H9 (cell line): ENCODE measurements at regions not wholly inside any gene's neighbourhood (a gene's known extent, or its start where the extent isn't known, plus 50 kb on each side); places are given as distances from the start of the nearest gene placed in this dataset.

Source experiments
- DNase-seq: peaks from one replicate; pipeline ENCODE4 v3.0.0-alpha.2; 2017
- H2AFZ ChIP-seq: one replicate; pipeline ENCODE4 v1.6.1; 2013; ENCODE audit warnings: mild to moderate bottlenecking, low read length, control low read depth, moderate library complexity
- H2AK5ac ChIP-seq: 2 replicates; pipeline ENCODE4 v1.6.1; 2013; ENCODE audit warnings: low read length, control low read depth, mixed read lengths; ENCODE audit not compliant: insufficient read length
- H2BK120ac ChIP-seq: one replicate; pipeline ENCODE4 v1.6.1; 2013; ENCODE audit warnings: low read depth, mild to moderate bottlenecking, low read length, control low read depth, inconsistent platforms; ENCODE audit not compliant: poor library complexity, severe bottlenecking
- H2BK12ac ChIP-seq: 2 replicates; pipeline ENCODE4 v1.6.1; 2013; ENCODE audit warnings: low read length, control low read depth, mixed read lengths, low read depth; ENCODE audit not compliant: insufficient read length
- H2BK15ac ChIP-seq: 2 replicates; pipeline ENCODE4 v1.6.1; 2013; ENCODE audit warnings: low read depth, low read length, control low read depth
- H2BK20ac ChIP-seq: one replicate; pipeline ENCODE4 v1.6.1; 2013; ENCODE audit warnings: low read depth, mild to moderate bottlenecking, low read length, control low read depth, inconsistent platforms; ENCODE audit not compliant: poor library complexity, severe bottlenecking
- H2BK5ac ChIP-seq: 2 replicates; pipeline ENCODE4 v1.6.1; 2013; ENCODE audit warnings: low read length, control low read depth, mixed read lengths; ENCODE audit not compliant: insufficient read length
- H3K14ac ChIP-seq: 2 replicates; pipeline ENCODE4 v1.6.1; 2013; ENCODE audit warnings: low read length, control low read depth; ENCODE audit not compliant: insufficient read depth
- H3K18ac ChIP-seq: 2 replicates; pipeline ENCODE4 v1.6.1; 2013; ENCODE audit warnings: low read depth, mild to moderate bottlenecking, mixed read lengths, low read length, control low read depth; ENCODE audit not compliant: insufficient read length
- H3K23ac ChIP-seq: 2 replicates; pipeline ENCODE4 v1.6.1; 2013; ENCODE audit warnings: low read length, control low read depth, mixed read lengths, low read depth; ENCODE audit not compliant: insufficient read length
- H3K23me2 ChIP-seq: 2 replicates; pipeline ENCODE4 v1.6.1; 2013; ENCODE audit warnings: low read depth, mild to moderate bottlenecking, mixed read lengths, low read length, control low read depth; ENCODE audit not compliant: insufficient read length, poor library complexity, severe bottlenecking
- H3K27ac ChIP-seq: 2 replicates; pipeline ENCODE4 v1.5.1; 2013; ENCODE audit warnings: low read length, control low read depth, mixed read lengths, low read depth; ENCODE audit not compliant: insufficient read length
- H3K27me3 ChIP-seq: 2 replicates; pipeline ENCODE4 v1.6.1; 2013; ENCODE audit warnings: low read length, control low read depth, inconsistent platforms; ENCODE audit not compliant: insufficient read depth
- H3K4ac ChIP-seq: 2 replicates; pipeline ENCODE4 v1.6.1; 2013; ENCODE audit warnings: low read depth, mild to moderate bottlenecking, control low read depth, inconsistent platforms, low read length, moderate library complexity
- H3K4me1 ChIP-seq: 2 replicates; pipeline ENCODE4 v1.6.1; 2013; ENCODE audit warnings: low read length, control low read depth, inconsistent platforms; ENCODE audit not compliant: insufficient read depth
- H3K4me2 ChIP-seq: 2 replicates; pipeline ENCODE4 v1.6.1; 2013; ENCODE audit warnings: low read length, control low read depth, mixed read lengths; ENCODE audit not compliant: insufficient read length, insufficient read depth
- H3K56ac ChIP-seq: 2 replicates; pipeline ENCODE4 v1.6.1; 2013; ENCODE audit warnings: low read depth, mild to moderate bottlenecking, mixed read lengths, low read length, control low read depth; ENCODE audit not compliant: insufficient read length
- H3K79me1 ChIP-seq: 2 replicates; pipeline ENCODE4 v1.6.1; 2013; ENCODE audit warnings: low read depth, mild to moderate bottlenecking, moderate library complexity, low read length, control low read depth, inconsistent platforms; ENCODE audit not compliant: insufficient read depth, poor library complexity, severe bottlenecking
- H3K79me2 ChIP-seq: 2 replicates; pipeline ENCODE4 v1.6.1; 2013; ENCODE audit warnings: low read length, control low read depth, inconsistent platforms; ENCODE audit not compliant: insufficient read depth
- H3K9ac ChIP-seq: 2 replicates; pipeline ENCODE4 v1.6.1; 2013; ENCODE audit warnings: low read length, control low read depth, mixed read lengths; ENCODE audit not compliant: insufficient read length; ENCODE audit errors: extremely low read depth
- H3K9me3 ChIP-seq: one replicate; pipeline ENCODE4 v1.6.1; 2013; ENCODE audit warnings: low read depth, low read length, inconsistent platforms; ENCODE audit not compliant: control insufficient read depth
- H3T11ph ChIP-seq: one replicate; pipeline ENCODE4 v1.6.1; 2013; ENCODE audit warnings: mild to moderate bottlenecking, low read length, control low read depth, inconsistent platforms
- H4K20me1 ChIP-seq: one replicate; pipeline ENCODE4 v1.6.1; 2013; ENCODE audit not compliant: control insufficient read depth, insufficient read length, insufficient read depth
- H4K5ac ChIP-seq: 2 replicates; pipeline ENCODE4 v1.6.1; 2013; ENCODE audit warnings: low read depth, mild to moderate bottlenecking, mixed read lengths, low read length, control low read depth; ENCODE audit not compliant: insufficient read length
- H4K8ac ChIP-seq: replicated peaks from 2 replicates; pipeline ENCODE4 v1.6.1; 2013; ENCODE audit warnings: low read length, control low read depth, mixed read lengths, low read depth; ENCODE audit not compliant: insufficient read length
- H4K91ac ChIP-seq: 2 replicates; pipeline ENCODE4 v1.6.1; 2013; ENCODE audit warnings: low read depth, mild to moderate bottlenecking, moderate library complexity, mixed read lengths, low read length, control low read depth; ENCODE audit not compliant: insufficient read length
- H3K27ac Mint-ChIP-seq, 3 experiments: 2 replicates in 2 of 3; 3 replicates in 1 of 3; pipeline ENCODE4 v1.8.0; 2020 to 2021; ENCODE audit warnings: mixed read lengths in 3 of 3, mild to moderate bottlenecking in 1 of 3, moderate library complexity in 1 of 3
- H3K27me3 Mint-ChIP-seq: 2 replicates; pipeline ENCODE4 v1.8.0; 2021; ENCODE audit warnings: low read depth, mild to moderate bottlenecking, moderate library complexity, mixed read lengths
- H3K36me3 Mint-ChIP-seq, 3 experiments: 2 replicates in 2 of 3; 3 replicates in 1 of 3; pipeline ENCODE4 v1.8.0; 2020 to 2021; ENCODE audit warnings: low read depth in 3 of 3, mixed read lengths in 3 of 3; ENCODE audit not compliant: insufficient read depth in 1 of 3
- H3K4me1 Mint-ChIP-seq, 2 experiments: 2 replicates each; pipeline ENCODE4 v1.8.0; 2020; ENCODE audit warnings: mixed read lengths in 2 of 2
- H3K4me3 Mint-ChIP-seq, 2 experiments: 2 replicates in 1 of 2; 3 replicates in 1 of 2; pipeline ENCODE4 v1.8.0; 2020 to 2021; ENCODE audit warnings: mild to moderate bottlenecking in 2 of 2, mixed read lengths in 2 of 2, moderate library complexity in 1 of 2
- H3K9me3 Mint-ChIP-seq, 2 experiments: 2 replicates in 1 of 2; 3 replicates in 1 of 2; pipeline ENCODE4 v1.8.0; 2020; ENCODE audit warnings: mild to moderate bottlenecking in 2 of 2, mixed read lengths in 2 of 2, moderate library complexity in 1 of 2
- CTCF ChIP-seq: fragments of 200-600 bp; sonication (generic); conservative IDR thresholded peaks from 3 replicates; pipeline ENCODE4 v1.8.0; 2021; ENCODE audit warnings: antibody characterized with exemption, mild to moderate bottlenecking

- H3K79me1 ChIP-seq = no peaks in the 10 kb centered on the region
- H3K9me3 Mint-ChIP-seq = peaks cover 3% of the 10 kb centered on the region in 2 experiments
- H3K23me2 ChIP-seq = no peaks in the 10 kb centered on the region
- H3K27ac Mint-ChIP-seq = 0 out of 7 replicates have a peak overlapping the region, but pooled peaks of 1 of the 3 experiments have one; percentile 2
- H3K9ac ChIP-seq = no peak overlapping the region
- no peak overlapping the region for H2AFZ ChIP-seq
- no peak overlapping the region for H2BK5ac ChIP-seq
- H3K56ac ChIP-seq = no peak overlapping the region
- H3K79me2 ChIP-seq = no peaks in the 10 kb centered on the region
- no peak overlapping the region for H3K23ac ChIP-seq
- no peaks in the 10 kb centered on the region for H3K9me3 ChIP-seq
- no peak overlapping the region for H3K4me2 ChIP-seq
- no peak overlapping the region for H3K18ac ChIP-seq
- H3K4me1 ChIP-seq = no peaks in the 10 kb centered on the region; the same call in 1 of the 2 replicates
- no peak overlapping the region for H2BK12ac ChIP-seq
- H3K14ac ChIP-seq = no peak overlapping the region
- H3T11ph ChIP-seq = no peak overlapping the region
- H3K27me3 ChIP-seq = no peaks in the 10 kb centered on the region
- no peak overlapping the region for H3K4ac ChIP-seq
- H2BK120ac ChIP-seq = no peak overlapping the region
- H4K5ac ChIP-seq = no peak overlapping the region
- no peaks in the 10 kb centered on the region for H3K27me3 Mint-ChIP-seq
- no peak overlapping the region for H4K91ac ChIP-seq
- H3K27ac ChIP-seq = no peak overlapping the region
- no peak overlapping the region for H2AK5ac ChIP-seq
- peaks cover 0 to 20% (median 0%) of the 10 kb centered on the region in 3 experiments; a peak in 1 of 7 replicates for H3K36me3 Mint-ChIP-seq
- no peak for TF ChIP-seq CTCF
- no peaks in the 10 kb centered on the region for H4K20me1 ChIP-seq
- no peak overlapping the region for H3K4me3 Mint-ChIP-seq
- H2BK15ac ChIP-seq = no peak overlapping the region
- no peak overlapping the region for H4K8ac ChIP-seq
- no peak for DNase-seq
- H2BK20ac ChIP-seq = no peak overlapping the region
- peaks cover 11 to 16% of the 10 kb centered on the region in 2 experiments; a peak in 3 of 4 replicates for H3K4me1 Mint-ChIP-seq
These were observed 415.0 kb upstream of the BTBD3 start for GRCh38 chr20:11502671-11503070.
